ENCODE measurements at regions not wholly inside any gene's neighbourhood (a gene's known extent, or its start where the extent isn't known, plus 50 kb on each side); places are given as distances from the start of the nearest gene placed in this dataset.
A peak's percentile ranks its signal among the peaks of the same experiment; 100 is the strongest.

DNA sequence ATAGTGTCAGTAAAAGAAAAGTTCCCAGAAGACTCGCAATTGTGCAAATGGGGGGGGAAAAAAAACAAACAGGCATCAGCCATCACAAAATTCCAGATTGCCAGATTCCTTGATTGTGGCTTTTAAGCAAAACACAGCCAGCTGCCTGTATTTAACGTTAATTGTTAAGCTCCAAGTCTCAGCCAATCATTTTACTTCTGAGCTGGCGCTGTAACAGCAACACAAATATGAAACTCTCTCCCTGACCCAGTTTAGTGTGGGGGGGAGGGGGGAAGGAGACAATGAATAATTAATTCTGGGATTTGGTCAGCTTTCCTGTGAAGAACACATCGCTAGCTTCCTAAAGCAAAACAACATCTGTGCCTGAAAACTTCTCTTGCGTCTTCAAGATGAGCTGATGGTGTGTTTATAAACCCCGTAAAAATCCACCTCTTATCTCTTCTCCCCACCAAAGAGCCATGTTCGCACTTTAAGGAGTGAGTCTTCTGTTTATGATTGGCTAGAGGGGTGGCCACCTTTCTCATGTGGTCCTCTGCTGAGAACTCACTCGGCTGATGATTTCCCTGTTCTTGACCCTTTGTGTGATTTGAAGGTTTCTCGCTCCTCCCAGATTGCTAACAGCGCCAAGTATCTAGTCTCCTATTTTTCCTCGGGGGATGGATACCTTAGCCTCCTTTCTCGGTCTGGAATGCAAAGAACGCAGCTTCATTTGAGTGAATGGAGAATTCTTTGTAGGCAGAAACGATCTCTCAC is 160.2 kb upstream of the DAPK1 start (continued):
- TF ChIP-seq RAD21 (IDR thresholded peaks at IDR 0.05 in 1 of 2, conservative IDR thresholded peaks at IDR 0.05 in 1 of 2; ENCODE audit: low read depth in 2 of 2, low read length in 2 of 2): peak; percentile 11 to 12; a peak in 1 of 4 replicates
- TF ChIP-seq TEAD4 (IDR thresholded peaks at IDR 0.05; ENCODE audit: low read depth, low read length): peak; percentile 91
- TF ChIP-seq ASH2L (IDR thresholded peaks at IDR 0.05; ENCODE audit: low read length): peak; percentile 7
- peak in 1 of 2 experiments; percentile 83; a peak in 1 of 4 replicates for TF ChIP-seq HDAC2 (IDR thresholded peaks at IDR 0.05; ENCODE audit: borderline replicate concordance in 1 of 2, low read depth in 2 of 2, low read length in 2 of 2)
- peak; percentile 57; the same call in 1 of the 2 replicates for TF ChIP-seq TCF12 (IDR thresholded peaks at IDR 0.05; ENCODE audit: low read depth, low read length)
- peak; percentile 40 for TF ChIP-seq KDM4A (IDR thresholded peaks at IDR 0.05; ENCODE audit: low read depth, low read length, severe bottlenecking)
- no peak for TF ChIP-seq HDAC6 (IDR thresholded peaks at IDR 0.05; ENCODE audit: low read depth, low read length)
- TF ChIP-seq SP1 (IDR thresholded peaks at IDR 0.05; ENCODE audit: low read depth, low read length): 0 out of 2 replicates have a peak, but pooled peaks have one; percentile 42
- no peak for TF ChIP-seq NANOG (IDR thresholded peaks at IDR 0.05; ENCODE audit: insufficient read depth, low read depth, low read length, poor library complexity, severe bottlenecking)
- TF ChIP-seq, protein P1, sequence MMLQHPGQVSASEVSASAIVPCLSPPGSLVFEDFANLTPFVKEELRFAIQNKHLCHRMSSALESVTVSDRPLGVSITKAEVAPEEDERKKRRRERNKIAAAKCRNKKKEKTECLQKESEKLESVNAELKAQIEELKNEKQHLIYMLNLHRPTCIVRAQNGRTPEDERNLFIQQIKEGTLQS (IDR thresholded peaks at IDR 0.05; ENCODE audit: insufficient read depth, low read depth, low read length): no peak
- peak; percentile 33 for TF ChIP-seq TAF1 (IDR thresholded peaks at IDR 0.05; ENCODE audit: low read depth, low read length)
- TF ChIP-seq SIN3A (conservative IDR thresholded peaks at IDR 0.05 in 1 of 2, IDR thresholded peaks at IDR 0.05 in 1 of 2; ENCODE audit: low read depth in 1 of 2, low read length in 2 of 2): peak in 1 of 2 experiments; percentile 39; a peak in 2 of 4 replicates
- no peak for TF ChIP-seq KDM1A (IDR thresholded peaks at IDR 0.05; ENCODE audit: borderline replicate concordance, low read length)
- 0 out of 2 replicates have a peak, but pooled peaks have one; percentile 3 for TF ChIP-seq POLR2AphosphoS5 (IDR thresholded peaks at IDR 0.05; ENCODE audit: low read depth, low read length)
- 0 out of 2 replicates have a peak, but pooled peaks have one; percentile 26 for TF ChIP-seq PHF8 (conservative IDR thresholded peaks at IDR 0.05; ENCODE audit: low read depth, low read length)
